ENCODE measurements at regions not wholly inside any gene's neighbourhood (a gene's known extent, or its start where the extent isn't known, plus 50 kb on each side); places are given as distances from the start of the nearest gene placed in this dataset.

DNA sequence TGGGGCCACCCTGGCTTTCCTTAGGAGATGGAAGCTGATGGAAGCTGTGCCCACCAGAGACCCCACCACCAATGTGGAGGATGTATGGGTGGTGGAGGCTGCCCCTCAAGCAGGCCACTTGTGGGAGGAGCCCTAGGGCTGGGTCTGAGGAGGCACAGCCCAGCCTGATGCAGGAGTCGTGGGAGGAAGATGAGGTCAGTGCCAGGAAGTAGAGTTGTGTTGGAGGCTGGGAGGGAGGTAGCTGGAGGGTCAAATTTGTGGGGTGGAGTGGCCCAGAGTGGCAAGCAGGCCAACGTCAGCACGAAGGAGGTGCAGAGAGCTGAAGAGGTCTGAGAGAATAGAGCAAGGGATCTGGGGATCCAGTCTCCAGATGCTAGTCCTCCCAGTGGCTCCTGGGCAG, 119.0 kb upstream of the USP24 start:
- TF ChIP-seq, protein P1, sequence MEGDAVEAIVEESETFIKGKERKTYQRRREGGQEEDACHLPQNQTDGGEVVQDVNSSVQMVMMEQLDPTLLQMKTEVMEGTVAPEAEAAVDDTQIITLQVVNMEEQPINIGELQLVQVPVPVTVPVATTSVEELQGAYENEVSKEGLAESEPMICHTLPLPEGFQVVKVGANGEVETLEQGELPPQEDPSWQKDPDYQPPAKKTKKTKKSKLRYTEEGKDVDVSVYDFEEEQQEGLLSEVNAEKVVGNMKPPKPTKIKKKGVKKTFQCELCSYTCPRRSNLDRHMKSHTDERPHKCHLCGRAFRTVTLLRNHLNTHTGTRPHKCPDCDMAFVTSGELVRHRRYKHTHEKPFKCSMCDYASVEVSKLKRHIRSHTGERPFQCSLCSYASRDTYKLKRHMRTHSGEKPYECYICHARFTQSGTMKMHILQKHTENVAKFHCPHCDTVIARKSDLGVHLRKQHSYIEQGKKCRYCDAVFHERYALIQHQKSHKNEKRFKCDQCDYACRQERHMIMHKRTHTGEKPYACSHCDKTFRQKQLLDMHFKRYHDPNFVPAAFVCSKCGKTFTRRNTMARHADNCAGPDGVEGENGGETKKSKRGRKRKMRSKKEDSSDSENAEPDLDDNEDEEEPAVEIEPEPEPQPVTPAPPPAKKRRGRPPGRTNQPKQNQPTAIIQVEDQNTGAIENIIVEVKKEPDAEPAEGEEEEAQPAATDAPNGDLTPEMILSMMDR (conservative IDR thresholded peaks at IDR 0.05 in 1 of 2, IDR thresholded peaks at IDR 0.05 in 1 of 2; ENCODE audit: extremely low read depth in 1 of 2, insufficient read depth in 1 of 2, low read depth in 1 of 2, low read length in 2 of 2): no peak
- TF ChIP-seq EZH2 (IDR thresholded peaks at IDR 0.05; ENCODE audit: borderline replicate concordance, low read length): no peak

All from mammary epithelial cell (primary cell).